Heart right ventricle (tissue), 16 donors: ENCODE measurements at regions not wholly inside any gene's neighbourhood (a gene's known extent, or its start where the extent isn't known, plus 50 kb on each side); places are given as distances from the start of the nearest gene placed in this dataset.

Source experiments
- ATAC-seq, 8 donors: fragments of 200-7000 bp; cut with Tn5 transposase; one replicate each; pipeline ENCODE4 v1.9.1; 2020; ENCODE audit warnings: mild to moderate bottlenecking in 8 of 8, moderate library complexity in 8 of 8, moderate number of reproducible peaks in 1 of 8
- DNase-seq, 2 donors: peaks; one replicate each; pipeline ENCODE4 v3.0.0-alpha.2; 2020
- H3K27ac ChIP-seq, 10 donors: fragments of 200-600 bp; sonication (generic) in 2 of 10; one replicate each; pipeline versions ENCODE4 v1.5.0 to v1.8.0; 2020 to 2022; ENCODE audit warnings: mild to moderate bottlenecking in 3 of 10
- H3K27me3 ChIP-seq, 7 donors: fragments of 200-600 bp; one replicate each; pipeline ENCODE4 v1.8.0; 2021 to 2022; ENCODE audit warnings: mild to moderate bottlenecking in 2 of 7
- H3K36me3 ChIP-seq, 9 donors: fragments of 200-600 bp; sonication (generic) in 1 of 9; one replicate each; pipeline versions ENCODE4 v1.5.0 to v1.8.0; 2020 to 2022; ENCODE audit warnings: mild to moderate bottlenecking in 2 of 9
- H3K4me1 ChIP-seq, 9 donors: fragments of 200-600 bp; sonication (generic) in 1 of 9; one replicate each; pipeline versions ENCODE4 v1.5.0 to v1.8.0; 2020 to 2022; ENCODE audit warnings: mild to moderate bottlenecking in 4 of 9
- H3K4me3 ChIP-seq, 10 donors: fragments of 200-600 bp; sonication (generic) in 2 of 10; one replicate each; pipeline versions ENCODE4 v1.5.0 to v1.8.0; 2020 to 2022; ENCODE audit warnings: mild to moderate bottlenecking in 7 of 10, moderate library complexity in 2 of 10
- H3K9me3 ChIP-seq, 11 donors: fragments of 200-600 bp in 10 of 11; sonication (generic) in 2 of 11; one replicate each; pipeline versions ENCODE4 v1.5.0 to v1.8.0; 2013 to 2022; ENCODE audit warnings: mild to moderate bottlenecking in 2 of 11, control low read depth in 1 of 11, moderate library complexity in 1 of 11
- WGBS, 2 donors: extraction: QIAGEN DNeasy Blood & Tissue Kit; methylation state at CpG; one replicate each; pipeline ENCODE4 v1.1.7; 2013; ENCODE audit warnings: inconsistent platforms in 1 of 2; 5-methylcytosine and 5-hydroxymethylcytosine counted together
- intact Hi-C, 10 donors: fragments of 100-400 bp; cut with DNase I; formaldehyde crosslinking; loops; one replicate each; pipeline versions ENCODE4 v1.11.1 to v1.14.2; 2022
- TF ChIP-seq, protein P1 (sequence below), 9 donors: fragments of 200-600 bp; sonication (generic) in 2 of 9; IDR thresholded peaks; one replicate each; pipeline versions ENCODE4 v1.5.0 to v1.8.0; 2021 to 2022; ENCODE audit warnings: antibody characterized with exemption in 9 of 9, mild to moderate bottlenecking in 5 of 9, moderate library complexity in 1 of 9
- donor health status: Arrhythmogenic right ventricular cardiomyopathy.
- donor health status: ischemic (EF 13 %, LVEDD 7.1; RV severe dilation, severe dysfunction).
- donor health status: healthy with polysubstance abuse.
- donor health status: DM: no; HTN: yes; CAD: no.
- donor health status: DM: no; HTN: no; CAD: no.
- donor health status: ischemic (EF 25% LVEDD 6.9; RV normal size, moderate dysfunction).
- donor health status: ischemic (EF 25% LVEDD 5.7; RV mildly dilated, moderate dysfunction).
- donor health status: healthy.
- donor health status: DM: yes; HTN: yes; CAD: no.
- donor health status: Ischemic cardiomyopathy.
- donor health status: ischemic (EF 35%, LVEDD 5.7; RV mildly dilated, moderate dysfunction).
- donor health status: nonischemic (EF 11% LVEDD 7.7; RV severe dilation, severe dysfunction).
- donor health status: DM: yes; HTN: yes; CAD: no.
- donor health status: PGD.
- donor health status: ischemic (EF 29% LVEDD 5.4; RV normal size, mild dysfunction).
- donor health status: nonischemic (EF 23%, LVEDD 6.1; RV moderate dilation, normal function).

GRCh38 chr1:191818198-191818597 lies 340.1 kb upstream of the RGS18 start:
- intact Hi-C loops, result no loop called here
- no peaks in the 10 kb centered on the region for H3K36me3 ChIP-seq
- TF ChIP-seq, protein P1, sequence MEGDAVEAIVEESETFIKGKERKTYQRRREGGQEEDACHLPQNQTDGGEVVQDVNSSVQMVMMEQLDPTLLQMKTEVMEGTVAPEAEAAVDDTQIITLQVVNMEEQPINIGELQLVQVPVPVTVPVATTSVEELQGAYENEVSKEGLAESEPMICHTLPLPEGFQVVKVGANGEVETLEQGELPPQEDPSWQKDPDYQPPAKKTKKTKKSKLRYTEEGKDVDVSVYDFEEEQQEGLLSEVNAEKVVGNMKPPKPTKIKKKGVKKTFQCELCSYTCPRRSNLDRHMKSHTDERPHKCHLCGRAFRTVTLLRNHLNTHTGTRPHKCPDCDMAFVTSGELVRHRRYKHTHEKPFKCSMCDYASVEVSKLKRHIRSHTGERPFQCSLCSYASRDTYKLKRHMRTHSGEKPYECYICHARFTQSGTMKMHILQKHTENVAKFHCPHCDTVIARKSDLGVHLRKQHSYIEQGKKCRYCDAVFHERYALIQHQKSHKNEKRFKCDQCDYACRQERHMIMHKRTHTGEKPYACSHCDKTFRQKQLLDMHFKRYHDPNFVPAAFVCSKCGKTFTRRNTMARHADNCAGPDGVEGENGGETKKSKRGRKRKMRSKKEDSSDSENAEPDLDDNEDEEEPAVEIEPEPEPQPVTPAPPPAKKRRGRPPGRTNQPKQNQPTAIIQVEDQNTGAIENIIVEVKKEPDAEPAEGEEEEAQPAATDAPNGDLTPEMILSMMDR (IDR thresholded peaks at IDR 0.05), result no peak
- no peaks in the 10 kb centered on the region for H3K27me3 ChIP-seq
- no peak for DNase-seq
- H3K4me1 ChIP-seq, result no peaks in the 10 kb centered on the region
- no peak overlapping the region for H3K27ac ChIP-seq
- no peak for ATAC-seq
- WGBS, 2 donors, result 67 to 78% methylated on average over 1 of the region's 1 CpG
- peaks cover 0 to 16% (median 6%) of the 10 kb centered on the region in 11 donors for H3K9me3 ChIP-seq
- no peak overlapping the region for H3K4me3 ChIP-seq

GRCh38 chr1:191831572-191831971 lies 326.7 kb upstream of the RGS18 start:
- Histone ChIP-seq H3K4me3 (no peak overlapping the region), H3K27me3 (no peaks in the 10 kb centered on the region), H3K27ac (no peak overlapping the region), H3K36me3 (no peaks in the 10 kb centered on the region), H3K4me1 (no peaks in the 10 kb centered on the region), H3K9me3 (no peaks in the 10 kb centered on the region)
- ATAC-seq, result no peak
- intact Hi-C loops, result no loop called here
- no peak for DNase-seq
- TF ChIP-seq, protein P1 (IDR thresholded peaks at IDR 0.05), result no peak
- WGBS, 2 donors, result 74 to 75% methylated on average over 4 of the region's 4 CpGs

GRCh38 chr1:191839891-191840290 lies 318.4 kb upstream of the RGS18 start:
- DNase-seq (no peak), ATAC-seq (no peak)
- Histone ChIP-seq H3K9me3 (no peaks in the 10 kb centered on the region), H3K27me3 (no peaks in the 10 kb centered on the region), H3K4me3 (no peak overlapping the region), H3K27ac (no peak overlapping the region), H3K36me3 (no peaks in the 10 kb centered on the region), H3K4me1 (no peaks in the 10 kb centered on the region)
- TF ChIP-seq, protein P1 (IDR thresholded peaks at IDR 0.05), result no peak
- intact Hi-C loops, result no loop called here
- WGBS, 2 donors, result 71 to 83% methylated on average over 2 of the region's 2 CpGs

DNA sequence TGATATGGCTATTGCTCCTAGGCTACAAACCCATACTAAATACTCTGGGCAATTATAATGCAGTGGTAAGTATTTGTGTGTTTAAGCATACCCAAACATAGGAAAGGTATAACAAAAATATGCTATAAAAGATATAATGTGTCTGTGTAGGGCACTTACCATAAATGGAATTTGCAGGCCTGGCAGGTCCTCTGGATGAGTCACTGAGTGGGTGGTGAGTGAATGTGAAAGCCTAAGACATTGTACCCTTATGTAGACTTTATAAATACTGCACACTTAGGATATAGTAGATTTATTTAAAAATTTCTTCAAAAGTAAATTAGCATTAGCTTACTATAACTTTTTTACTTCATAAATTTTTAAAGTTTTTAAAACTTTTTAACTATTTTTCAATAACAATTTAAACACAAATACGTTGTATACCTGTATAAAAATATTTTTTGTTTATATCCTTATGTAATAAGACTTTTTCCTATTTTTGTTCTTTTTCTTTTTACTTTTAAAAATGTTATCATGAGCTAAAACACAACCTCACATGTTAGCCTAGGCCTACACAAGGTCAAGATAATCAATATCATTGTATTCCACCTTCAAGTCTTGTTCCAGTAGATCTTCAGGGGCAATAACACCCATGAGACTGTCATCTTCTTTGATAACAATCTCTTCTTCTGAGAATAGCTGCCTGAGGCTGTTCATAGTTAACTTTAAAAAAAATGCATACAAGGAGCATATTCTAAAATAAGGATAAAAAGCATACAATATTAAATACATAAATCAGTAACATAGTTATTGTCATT lies 306.3 kb upstream of the RGS18 start:
- Histone ChIP-seq H3K4me1 (no peaks in the 10 kb centered on the region), H3K36me3 (peaks cover 0 to 4% (median 0%) of the 10 kb centered on the region in 9 donors), H3K27me3 (no peaks in the 10 kb centered on the region), H3K27ac (no peak overlapping the region), H3K9me3 (no peaks in the 10 kb centered on the region), H3K4me3 (no peak overlapping the region)
- DNase-seq (no peak), ATAC-seq (no peak)
- TF ChIP-seq, protein P1 (IDR thresholded peaks at IDR 0.05), result no peak
- intact Hi-C loops, result no loop called here
- WGBS, 2 donors, result 81 to 84% methylated on average over 1 of the region's 1 CpG
